ENCODE measurements at regions not wholly inside any gene's neighbourhood (a gene's known extent, or its start where the extent isn't known, plus 50 kb on each side); places are given as distances from the start of the nearest gene placed in this dataset.

- TF ChIP-seq ZBTB33 (IDR thresholded peaks at IDR 0.05) = no peak
- TF ChIP-seq JUND (IDR thresholded peaks at IDR 0.05) = no peak
Measured at GRCh38 chr2:45205480-45205879, 196.2 kb upstream of the SIX2 start (continued).

- Histone ChIP-seq H3K27me3 (ENCODE audit: control insufficient read depth in 4 of 4, insufficient read depth in 4 of 4, low read length in 3 of 4) (no peaks in the 10 kb centered on the region), H3K36me3 (ENCODE audit: control insufficient read depth in 4 of 4, insufficient read depth in 3 of 4, low read depth in 1 of 4, low read length in 3 of 4) (no peaks in the 10 kb centered on the region), H3K9me3 (ENCODE audit: control insufficient read depth in 4 of 4, low read length in 3 of 4) (no peaks in the 10 kb centered on the region), H3K4me1 (ENCODE audit: control insufficient read depth in 4 of 4, insufficient read depth in 4 of 4, low read length in 3 of 4) (no peaks in the 10 kb centered on the region), H3K27ac (ENCODE audit: low read depth in 1 of 2, low read length in 2 of 2) (no peak overlapping the region), H3K4me3 (ENCODE audit: low read depth in 1 of 3, low read length in 3 of 3) (no peak overlapping the region), H3K9ac (ENCODE audit: low read depth in 1 of 2, low read length in 2 of 2) (no peak overlapping the region)
- no peak for TF ChIP-seq REST (IDR thresholded peaks at IDR 0.05)
- peak; percentile 54 to 61 for TF ChIP-seq HNF4A (conservative IDR thresholded peaks at IDR 0.05)
- no peak for DNase-seq (ENCODE audit: low spot score)
Measured at GRCh38 chr2:45203400-45203799, 194.1 kb upstream of the SIX2 start.

- Histone ChIP-seq H3K27ac (ENCODE audit: low read depth in 1 of 2, low read length in 2 of 2) (no peak overlapping the region), H3K9me3 (ENCODE audit: control insufficient read depth in 4 of 4, low read length in 3 of 4) (no peaks in the 10 kb centered on the region), H3K27me3 (ENCODE audit: control insufficient read depth in 4 of 4, insufficient read depth in 4 of 4, low read length in 3 of 4) (no peaks in the 10 kb centered on the region), H3K36me3 (ENCODE audit: control insufficient read depth in 4 of 4, insufficient read depth in 3 of 4, low read depth in 1 of 4, low read length in 3 of 4) (no peaks in the 10 kb centered on the region), H3K4me1 (ENCODE audit: control insufficient read depth in 4 of 4, insufficient read depth in 4 of 4, low read length in 3 of 4) (no peaks in the 10 kb centered on the region), H3K9ac (ENCODE audit: low read depth in 1 of 2, low read length in 2 of 2) (no peak overlapping the region), H3K4me3 (ENCODE audit: low read depth in 1 of 3, low read length in 3 of 3) (no peak overlapping the region)
- no peak for DNase-seq (ENCODE audit: low spot score)
- WGBS = 93% methylated on average over 4 of the region's 4 CpGs
- TF ChIP-seq FOXA1 (IDR thresholded peaks at IDR 0.05) (no peak), ATF3 (IDR thresholded peaks at IDR 0.05) (no peak), TAF1 (conservative IDR thresholded peaks at IDR 0.05) (no peak), EGR1 (IDR thresholded peaks at IDR 0.05; ENCODE audit: low read depth in 2 of 2) (no peak), FOXA2 (IDR thresholded peaks at IDR 0.05) (no peak)
Measured at GRCh38 chr2:45199973-45200372, 190.7 kb upstream of the SIX2 start.

GRCh38 chr2:45195916-45196315 lies 186.7 kb upstream of the SIX2 start:
- Histone ChIP-seq H3K4me3 (ENCODE audit: low read depth in 1 of 3, low read length in 3 of 3) (no peak overlapping the region), H3K27me3 (ENCODE audit: control insufficient read depth in 4 of 4, insufficient read depth in 4 of 4, low read length in 3 of 4) (no peaks in the 10 kb centered on the region), H3K27ac (ENCODE audit: low read depth in 1 of 2, low read length in 2 of 2) (no peak overlapping the region), H3K36me3 (ENCODE audit: control insufficient read depth in 4 of 4, insufficient read depth in 3 of 4, low read depth in 1 of 4, low read length in 3 of 4) (no peaks in the 10 kb centered on the region), H3K4me1 (ENCODE audit: control insufficient read depth in 4 of 4, insufficient read depth in 4 of 4, low read length in 3 of 4) (no peaks in the 10 kb centered on the region), H3K9ac (ENCODE audit: low read depth in 1 of 2, low read length in 2 of 2) (no peak overlapping the region), H3K9me3 (ENCODE audit: control insufficient read depth in 4 of 4, low read length in 3 of 4) (no peaks in the 10 kb centered on the region)
- WGBS = 91% methylated on average over 2 of the region's 2 CpGs
- no peak for DNase-seq (ENCODE audit: low spot score)
- TF ChIP-seq GABPA (IDR thresholded peaks at IDR 0.05 in 1 of 2, conservative IDR thresholded peaks at IDR 0.05 in 1 of 2) = no peak
- TF ChIP-seq SP1 (IDR thresholded peaks at IDR 0.05) = no peak
- TF ChIP-seq YY1 (IDR thresholded peaks at IDR 0.05) = no peak
- TF ChIP-seq TAF1 (conservative IDR thresholded peaks at IDR 0.05) = no peak
- TF ChIP-seq ZBTB33 (IDR thresholded peaks at IDR 0.05) = no peak
- no peak for TF ChIP-seq CTCF (IDR thresholded peaks at IDR 0.05; ENCODE audit: low read depth, low read length, missing input control)
- no peak for TF ChIP-seq ATF3 (IDR thresholded peaks at IDR 0.05)
- no peak for TF ChIP-seq RAD21 (IDR thresholded peaks at IDR 0.05)
